Activated CD4-positive, alpha-beta T cell treated with anti-CD3 and anti-CD28 coated beads, Interleukin-2, amount 50 U/mL, for 24 hours (primary cell): ENCODE measurements at regions not wholly inside any gene's neighbourhood (a gene's known extent, or its start where the extent isn't known, plus 50 kb on each side); places are given as distances from the start of the nearest gene placed in this dataset.

Source experiments
- DNase-seq, 2 donors: peaks; one replicate each; pipeline ENCODE4 v3.0.0-alpha.2; 2020; ENCODE audit warnings: low read depth in 1 of 2, low spot score in 1 of 2

- no peak for DNase-seq
These were observed 87.2 kb upstream of the ZEB2 start for GRCh38 chr2:144607099-144607498.

- DNase-seq, result no peak
These were observed 86.7 kb upstream of the ZEB2 start for GRCh38 chr2:144606466-144607095.

GRCh38 chr2:144605231-144605840 lies 85.4 kb upstream of the ZEB2 start:
- DNase-seq, result no peak

GRCh38 chr2:144603334-144603733 lies 83.4 kb upstream of the ZEB2 start:
- DNase-seq, result no peak

- DNase-seq, result no peak
These were observed 79.0 kb upstream of the ZEB2 start for GRCh38 chr2:144598906-144599305.

GRCh38 chr2:144597894-144598593 lies 78.1 kb upstream of the ZEB2 start:
- DNase-seq, result no peak

- DNase-seq, result no peak
These were observed 77.5 kb upstream of the ZEB2 start for GRCh38 chr2:144597388-144597787.

GRCh38 chr2:144596073-144596871 lies 76.4 kb upstream of the ZEB2 start:
- no peak for DNase-seq

- DNase-seq, result no peak
These were observed 75.8 kb upstream of the ZEB2 start for GRCh38 chr2:144595686-144596072.

- DNase-seq, result no peak
These were observed 75.4 kb upstream of the ZEB2 start for GRCh38 chr2:144595279-144595678.

- no peak for DNase-seq
These were observed 73.9 kb upstream of the ZEB2 start for GRCh38 chr2:144593803-144594202.

- DNase-seq, result no peak
These were observed 72.8 kb upstream of the ZEB2 start for GRCh38 chr2:144592500-144593256.

GRCh38 chr2:144587306-144587705 lies 67.4 kb upstream of the ZEB2 start:
- no peak for DNase-seq

- DNase-seq, result no peak
These were observed 66.6 kb upstream of the ZEB2 start for GRCh38 chr2:144586476-144586875.

- no peak for DNase-seq
These were observed 64.0 kb upstream of the ZEB2 start for GRCh38 chr2:144583741-144584453.

GRCh38 chr2:144583381-144583729 lies 63.4 kb upstream of the ZEB2 start:
- no peak for DNase-seq

- no peak for DNase-seq
These were observed 62.9 kb upstream of the ZEB2 start for GRCh38 chr2:144582651-144583380.

- no peak for DNase-seq
These were observed 60.7 kb upstream of the ZEB2 start for GRCh38 chr2:144580521-144581161.

GRCh38 chr2:144579556-144579955 lies 59.6 kb upstream of the ZEB2 start:
- DNase-seq, result no peak
